GM21528 (cell line): ENCODE measurements at regions not wholly inside any gene's neighbourhood (a gene's known extent, or its start where the extent isn't known, plus 50 kb on each side); places are given as distances from the start of the nearest gene placed in this dataset.
"Not testable (repeated sequence)": the region's sequence is repeated elsewhere in the genome, so short reads cannot be mapped to it uniquely, and the experiment has no call there.

ENCODE experiments used
- ATAC-seq: cut with Tn5 transposase; IDR thresholded peaks from one replicate; pipeline ENCODE4 v1.9.1; 2021; ENCODE audit warnings: mild to moderate bottlenecking, moderate library complexity; ENCODE audit not compliant: unreplicated experiment, low FRiP score

- no peak for ATAC-seq
Observed at GRCh38 chr6:12537389-12537788, 179.2 kb upstream of the PHACTR1 start.

DNA sequence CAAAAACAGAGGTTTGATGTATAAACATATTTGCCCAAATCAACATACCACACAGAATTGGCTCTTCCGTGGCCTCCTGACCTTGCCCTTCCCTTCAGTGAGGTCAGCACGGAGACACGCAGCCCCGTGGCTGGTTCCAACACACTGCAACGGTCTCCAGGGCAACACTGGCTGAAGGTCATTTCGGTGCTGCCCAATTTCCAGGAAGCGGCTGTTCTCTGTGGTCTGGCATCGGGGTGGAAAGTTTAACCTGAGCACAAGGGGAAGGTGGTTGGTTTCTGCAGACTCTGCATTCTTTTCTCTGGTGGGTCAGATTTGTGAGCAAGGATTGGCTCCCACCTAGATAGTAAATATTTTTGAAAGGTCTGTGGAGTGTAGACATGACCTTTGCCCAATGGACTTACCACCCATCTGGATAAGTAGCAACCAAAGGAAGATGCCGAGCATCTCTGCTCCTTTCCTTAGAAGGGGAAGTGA, 177.6 kb upstream of the PHACTR1 start:
- ATAC-seq = no peak

GRCh38 chr6:12542319-12543115, 174.1 kb upstream of the PHACTR1 start:
- not testable (repeated sequence) for ATAC-seq

DNA sequence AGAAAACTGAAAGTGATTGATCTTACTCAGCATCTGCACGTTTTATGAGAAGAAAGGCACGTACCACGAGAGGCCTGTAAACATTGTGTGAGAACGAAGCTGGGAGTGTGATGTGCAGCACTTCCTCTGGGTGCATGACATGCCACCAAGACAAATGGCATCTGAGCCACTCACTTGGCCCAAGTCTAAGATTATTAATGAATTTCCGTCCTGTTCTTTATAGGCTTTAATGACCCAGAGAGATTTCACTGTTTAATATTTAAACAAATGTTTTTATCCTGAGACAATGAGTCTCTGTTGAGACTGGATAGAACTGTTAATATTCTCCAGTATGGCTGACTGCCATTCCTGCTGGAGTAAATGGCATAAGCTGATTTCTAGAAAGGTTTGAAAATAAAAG, 172.6 kb upstream of the PHACTR1 start:
- no peak for ATAC-seq

- ATAC-seq = no peak
Observed at GRCh38 chr6:12544821-12545565, 171.6 kb upstream of the PHACTR1 start.

DNA sequence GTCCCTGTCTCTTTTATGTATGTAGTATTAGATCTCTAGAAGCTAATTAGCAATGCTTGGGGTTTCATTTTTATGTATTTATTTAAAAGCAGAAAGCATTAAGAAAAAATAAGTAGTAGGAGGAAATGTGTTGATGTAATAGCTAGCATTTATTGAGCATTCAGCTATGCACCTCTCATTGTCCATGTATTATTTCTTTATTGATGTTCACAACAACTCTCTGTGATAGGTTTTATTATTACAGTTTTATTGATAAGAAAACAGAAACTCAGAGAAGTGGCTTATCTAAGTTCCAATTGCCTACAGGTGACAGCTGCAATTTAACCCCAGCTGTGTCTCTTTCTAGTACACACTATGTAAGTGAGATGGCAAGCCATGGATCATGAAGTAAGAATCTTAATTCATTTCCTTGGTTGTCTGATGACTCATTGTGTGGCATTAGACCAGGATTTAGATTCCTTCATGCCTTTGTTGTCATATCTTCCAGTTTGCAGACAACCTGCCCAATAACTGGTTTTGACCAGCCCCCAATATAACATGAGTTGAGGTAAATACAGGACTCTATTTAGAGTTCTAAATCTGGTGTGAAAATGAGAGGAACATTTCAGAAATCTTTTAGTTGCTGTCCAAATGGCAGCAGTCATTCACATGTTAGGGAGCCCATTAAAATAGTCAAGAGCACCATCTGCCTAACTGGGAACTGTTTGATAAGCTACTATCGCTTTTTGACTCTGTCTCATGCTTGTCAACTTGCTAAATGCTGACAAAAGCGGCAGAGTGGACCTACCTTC, 170.8 kb upstream of the PHACTR1 start:
- ATAC-seq = no peak

DNA sequence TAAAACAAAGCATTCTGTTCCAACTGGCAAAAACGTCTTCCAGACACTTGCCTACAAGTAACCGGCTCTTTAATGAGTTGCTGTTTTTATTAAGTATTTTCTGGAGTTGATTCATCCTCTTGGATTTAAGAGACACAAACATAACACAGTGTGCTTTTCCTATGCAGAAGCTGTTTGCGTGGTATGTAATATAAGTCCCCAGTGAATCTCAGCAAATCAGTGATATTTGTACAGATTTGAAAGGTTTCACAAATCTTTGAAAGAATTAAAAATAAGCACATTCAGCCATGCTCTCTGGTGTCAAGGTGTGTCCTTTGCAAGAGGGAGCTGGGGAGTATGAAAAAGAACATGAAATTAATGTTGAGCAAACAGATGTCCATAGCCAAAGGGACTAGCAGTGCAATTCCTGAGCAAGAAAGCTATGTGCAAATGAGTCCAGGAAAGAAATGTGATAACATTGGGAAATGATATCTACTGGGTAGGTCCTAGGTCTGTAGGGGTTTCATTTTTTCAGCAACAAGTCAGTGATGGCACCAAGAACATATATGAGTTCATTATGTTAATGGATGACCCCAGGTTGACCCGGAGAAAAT, 170.1 kb upstream of the PHACTR1 start:
- no peak for ATAC-seq

DNA sequence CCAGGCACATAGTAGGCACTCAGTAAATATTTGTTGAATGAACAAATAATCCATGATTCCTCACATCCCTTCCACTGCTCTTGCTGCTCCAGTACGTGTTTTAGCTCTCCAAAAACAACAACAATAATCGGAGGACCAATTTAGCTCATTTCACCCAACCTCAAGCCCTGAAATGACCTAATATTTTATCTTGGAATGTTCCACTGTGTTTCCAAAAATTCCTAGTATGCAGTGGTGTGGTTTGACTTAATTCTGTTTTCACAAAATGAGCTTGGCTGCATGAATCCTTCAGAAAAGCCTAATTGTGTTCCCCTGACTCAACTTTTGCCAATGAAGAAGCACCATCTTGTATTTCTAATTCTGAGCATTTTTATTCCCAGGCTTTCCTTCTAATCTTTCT, 168.0 kb upstream of the PHACTR1 start:
- ATAC-seq = no peak

DNA sequence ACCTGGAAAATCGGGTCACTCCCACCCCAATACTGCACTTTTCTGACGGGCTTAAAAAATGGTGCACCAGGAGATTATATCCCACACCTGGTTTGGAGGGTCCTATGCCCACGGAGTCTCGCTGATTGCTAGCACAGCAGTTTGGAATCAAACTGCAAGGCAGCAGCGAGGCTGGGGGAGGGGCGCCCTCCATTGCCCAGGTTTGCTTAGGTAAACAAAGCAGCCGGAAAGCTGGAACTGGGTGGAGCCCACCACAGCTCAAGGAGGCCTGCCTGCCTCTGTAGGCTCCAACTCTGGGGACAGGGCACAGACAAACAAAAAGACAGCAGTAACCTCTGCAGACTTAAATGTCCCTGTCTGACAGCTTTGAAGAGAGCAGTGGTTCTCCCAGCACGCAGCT, 167.1 kb upstream of the PHACTR1 start:
- not testable (repeated sequence) for ATAC-seq

- ATAC-seq = not testable (repeated sequence)
Observed at GRCh38 chr6:12554820-12555219, 161.7 kb upstream of the PHACTR1 start.

GRCh38 chr6:12555267-12555666, 161.3 kb upstream of the PHACTR1 start:
- no peak for ATAC-seq

GRCh38 chr6:12555781-12556180, 160.8 kb upstream of the PHACTR1 start:
- ATAC-seq = no peak

DNA sequence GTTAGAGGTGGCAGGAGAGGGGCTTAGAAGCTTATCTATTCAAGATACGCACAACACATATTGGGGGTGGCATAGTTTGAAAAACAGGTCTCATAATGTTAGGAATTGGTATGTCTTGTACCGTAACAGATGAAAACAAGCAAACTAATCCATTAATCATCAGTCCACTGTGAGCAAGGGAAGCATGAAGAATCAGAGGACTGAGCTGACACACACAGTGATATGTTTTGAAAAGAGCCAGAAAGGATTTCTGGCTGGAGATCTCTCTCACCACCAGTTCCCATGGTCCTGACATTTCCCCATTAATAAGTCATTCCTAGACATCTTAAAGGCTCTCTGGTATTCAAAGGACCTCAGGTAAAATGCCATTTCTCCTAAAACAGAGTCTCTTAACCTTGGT, 158.8 kb upstream of the PHACTR1 start:
- ATAC-seq = no peak

GRCh38 chr6:12560315-12560714, 156.3 kb upstream of the PHACTR1 start:
- no peak for ATAC-seq

- ATAC-seq = no peak
Observed at GRCh38 chr6:12566618-12567123, 149.9 kb upstream of the PHACTR1 start.

GRCh38 chr6:12567682-12568081, 148.9 kb upstream of the PHACTR1 start:
- no peak for ATAC-seq

- ATAC-seq = no peak
Observed at GRCh38 chr6:12569646-12570045, 146.9 kb upstream of the PHACTR1 start.

DNA sequence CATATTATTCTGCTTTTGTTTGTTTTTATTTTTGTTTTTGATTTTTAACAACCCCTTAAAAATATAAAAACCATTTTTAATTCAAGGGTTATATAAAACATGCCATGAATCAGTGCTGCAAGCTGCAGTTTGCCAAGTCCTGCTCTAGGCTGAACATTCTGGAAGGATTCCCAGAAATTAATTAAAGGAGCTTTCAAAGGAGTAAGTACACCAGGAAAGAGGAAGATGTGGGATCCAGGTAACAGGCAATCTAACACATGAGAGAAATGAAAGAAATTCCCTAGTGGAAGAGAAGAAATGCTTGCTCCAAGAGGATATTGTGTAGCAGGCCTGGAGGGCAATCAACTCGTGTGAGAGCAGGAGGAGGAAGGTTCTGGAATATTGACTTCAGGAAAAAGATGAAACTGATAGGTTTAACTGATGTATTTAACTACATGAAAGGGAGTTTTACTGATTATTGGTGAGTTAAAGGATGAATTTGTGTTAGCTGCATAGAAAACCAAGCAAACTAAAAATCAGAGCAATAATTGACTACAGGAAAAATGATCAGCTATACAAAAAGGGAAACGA, 146.0 kb upstream of the PHACTR1 start:
- no peak for ATAC-seq

DNA sequence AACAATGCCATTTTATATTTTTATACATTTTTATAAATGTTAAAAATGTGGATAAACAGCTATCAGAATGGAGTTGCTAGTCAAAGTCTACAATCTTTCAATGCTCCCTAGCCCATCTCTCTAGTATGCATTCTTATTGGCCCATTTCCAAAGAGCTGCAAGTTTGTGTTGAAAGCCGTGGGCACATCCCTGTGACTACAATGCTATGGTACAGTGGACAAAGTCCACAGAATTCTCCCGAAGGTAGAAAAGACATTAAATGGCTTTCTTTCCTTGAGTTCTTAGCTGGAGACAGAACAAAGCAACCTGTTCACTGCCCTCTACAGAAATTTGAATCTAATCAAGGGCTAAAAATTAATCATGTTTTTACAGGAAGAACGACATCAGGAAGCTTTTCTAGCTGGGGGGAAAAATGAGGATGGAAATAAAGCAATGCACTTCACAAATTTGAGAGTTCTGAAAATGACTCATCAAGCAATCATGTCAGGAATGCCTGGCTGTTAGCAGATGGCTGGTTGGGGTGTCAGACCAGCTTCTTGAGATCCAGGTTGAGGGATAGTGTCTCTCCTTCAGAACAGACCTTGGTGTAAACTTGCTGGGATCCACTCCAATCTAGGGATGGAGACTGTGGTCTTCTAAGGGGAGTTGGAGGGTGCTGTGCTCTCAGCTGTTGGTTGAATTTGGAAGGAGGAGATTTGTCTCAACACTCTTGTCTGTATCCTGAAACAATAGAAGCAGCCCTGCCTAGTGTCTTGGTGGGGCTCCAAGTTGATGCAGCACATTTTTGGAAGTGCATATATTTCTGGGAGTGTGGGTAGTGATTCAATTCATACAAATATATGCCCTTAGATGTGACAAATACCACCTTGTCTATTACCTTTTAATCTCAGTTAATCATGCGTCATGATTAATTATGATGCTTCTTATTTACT, 143.4 kb upstream of the PHACTR1 start:
- no peak for ATAC-seq
